D721Med (cell line): ENCODE measurements at regions not wholly inside any gene's neighbourhood (a gene's known extent, or its start where the extent isn't known, plus 50 kb on each side); places are given as distances from the start of the nearest gene placed in this dataset.

Experiments
- DNase-seq: peaks from one replicate; pipeline ENCODE4 v3.0.0; 2011; ENCODE audit warnings: low spot score; ENCODE audit not compliant: insufficient read length
- FAIRE-seq: peaks from 2 replicates; lab custom pipeline; 2011; peaks lifted over from hg19 to GRCh38; lab: Jason Lieb, UNC
- CTCF ChIP-seq: IDR thresholded peaks from 2 replicates; pipeline ENCODE4 v1.5.1; 2012; ENCODE audit warnings: mild to moderate bottlenecking, control low read depth; ENCODE audit not compliant: insufficient read depth; ENCODE audit errors: missing control alignments

- TF ChIP-seq CTCF = no peak
- FAIRE-seq (no peak), DNase-seq (no peak)
These were observed 853.2 kb upstream of the SOX9 start for GRCh38 chr17:71267668-71268067.

GRCh38 chr17:71269201-71269600 is 851.6 kb upstream of the SOX9 start:
- no peak for TF ChIP-seq CTCF
- no peak for FAIRE-seq
- no peak for DNase-seq

GRCh38 chr17:71273441-71273840 is 847.4 kb upstream of the SOX9 start:
- no peak for TF ChIP-seq CTCF
- no peak for DNase-seq
- FAIRE-seq = no peak

GRCh38 chr17:71276079-71276478 is 844.7 kb upstream of the SOX9 start:
- FAIRE-seq (no peak), DNase-seq (no peak)
- no peak for TF ChIP-seq CTCF

GRCh38 chr17:71283486-71283885 is 837.3 kb upstream of the SOX9 start:
- DNase-seq = no peak
- TF ChIP-seq CTCF = no peak
- no peak for FAIRE-seq

GRCh38 chr17:71284032-71284755 is 836.6 kb upstream of the SOX9 start:
- no peak for FAIRE-seq
- no peak for DNase-seq
- no peak for TF ChIP-seq CTCF

GRCh38 chr17:71286625-71287024 is 834.2 kb upstream of the SOX9 start:
- no peak for DNase-seq
- no peak for TF ChIP-seq CTCF

More at GRCh38 chr17:71286625-71287024, 834.2 kb upstream of the SOX9 start:
- no peak for FAIRE-seq
